ENCODE measurements at regions not wholly inside any gene's neighbourhood (a gene's known extent, or its start where the extent isn't known, plus 50 kb on each side); places are given as distances from the start of the nearest gene placed in this dataset.
"Not testable (repeated sequence)": the region's sequence is repeated elsewhere in the genome, so short reads cannot be mapped to it uniquely, and the experiment has no call there.

DNA sequence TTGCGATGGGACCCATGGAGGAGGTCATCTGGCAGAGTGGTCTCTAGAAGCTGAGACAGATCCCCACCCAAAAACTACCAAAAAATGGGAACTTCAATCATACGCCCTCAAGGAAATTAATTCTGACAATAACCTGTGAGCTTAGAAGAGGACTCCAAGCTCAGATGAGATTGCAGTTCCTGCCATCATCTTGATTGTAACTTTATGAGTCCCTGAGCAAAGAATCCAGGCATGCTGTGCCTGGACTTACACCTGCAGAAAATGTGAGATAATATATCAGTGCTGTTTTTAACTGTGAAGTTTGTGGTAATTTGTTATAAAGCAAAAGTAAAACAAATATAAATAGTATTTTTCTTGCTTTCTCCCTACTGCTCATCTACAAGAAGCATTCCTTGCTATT lies 299.6 kb upstream of the MBL2 start:
- DNase-seq (ENCODE audit: low read depth), result no peak

DNA sequence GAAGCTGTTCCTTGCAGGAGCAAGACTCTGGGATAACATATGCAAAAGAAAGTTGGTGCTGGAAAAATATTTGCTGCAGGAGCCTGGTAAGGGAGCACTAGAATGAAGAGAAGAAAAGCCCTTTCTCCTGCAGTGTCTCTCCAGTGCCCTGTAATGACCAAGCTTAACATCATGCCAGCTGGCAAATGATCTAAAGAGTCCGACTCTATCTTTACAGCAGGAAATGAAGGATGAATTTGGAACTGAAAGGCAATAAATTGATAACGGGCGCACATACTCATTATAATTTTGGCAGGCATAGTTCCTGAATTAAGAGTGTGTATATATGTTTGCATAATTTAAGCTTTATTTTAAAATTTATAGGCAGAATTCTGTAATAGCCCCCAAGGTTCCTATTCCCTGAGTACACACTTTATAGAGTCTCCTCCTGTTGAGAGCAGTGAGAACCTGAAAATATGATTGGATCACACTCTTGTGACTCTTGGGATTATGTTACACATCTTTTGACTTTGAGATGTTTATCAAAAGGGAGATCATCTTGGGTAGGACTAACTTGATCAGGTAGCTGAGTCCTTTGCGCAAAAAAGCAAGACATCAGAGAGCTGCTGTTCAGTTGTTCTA lies 299.0 kb upstream of the MBL2 start:
- DNase-seq (ENCODE audit: low read depth), result no peak

GRCh38 chr10:53069013-53069412 lies 296.4 kb upstream of the MBL2 start:
- DNase-seq (ENCODE audit: low read depth), result no peak

DNA sequence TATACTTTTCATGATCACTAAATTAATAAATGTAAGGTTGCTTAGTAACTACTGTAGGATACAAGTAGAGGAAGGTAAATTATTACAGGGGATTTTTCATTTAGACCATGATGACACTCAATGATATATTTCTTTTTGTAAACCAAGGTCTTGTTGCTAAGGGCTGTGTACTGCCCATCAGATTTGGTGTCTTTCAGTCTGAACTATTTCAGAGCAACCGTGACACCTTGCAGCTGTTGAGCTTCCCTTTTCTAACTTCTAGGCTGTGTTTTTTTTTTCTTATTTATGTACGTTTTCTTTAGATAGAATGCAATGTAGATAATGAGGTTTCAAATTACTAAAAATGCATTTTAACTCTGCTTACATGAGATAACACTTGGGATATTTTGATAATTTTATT lies 292.0 kb upstream of the MBL2 start:
- no peak for DNase-seq (ENCODE audit: low read depth)

- no peak for DNase-seq (ENCODE audit: low read depth)
These were observed 291.2 kb upstream of the MBL2 start for GRCh38 chr10:53063805-53064204.

- no peak for DNase-seq (ENCODE audit: low read depth)
These were observed 280.1 kb upstream of the MBL2 start for GRCh38 chr10:53052521-53053164.

GRCh38 chr10:53045315-53045714 lies 272.7 kb upstream of the MBL2 start:
- no peak for DNase-seq (ENCODE audit: low read depth)

DNA sequence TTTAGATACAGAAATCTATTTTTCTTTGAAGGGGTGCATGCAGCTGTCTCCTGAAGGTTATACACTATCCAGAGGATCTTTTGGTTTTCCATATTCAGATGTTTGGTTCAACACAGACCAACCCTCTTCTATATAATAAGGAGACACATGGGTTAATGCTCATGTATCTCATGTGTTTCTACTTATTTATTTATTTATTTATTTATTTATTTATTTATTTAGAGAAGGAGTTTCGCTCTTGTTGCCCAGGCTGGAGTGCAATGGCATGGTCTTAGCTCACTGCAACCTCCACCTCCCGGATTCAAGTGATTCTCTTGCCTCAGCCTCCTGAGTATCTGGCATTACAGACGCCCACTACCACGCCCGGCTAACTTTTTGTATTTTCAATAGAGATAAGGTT lies 263.2 kb upstream of the MBL2 start:
- not testable (repeated sequence) for DNase-seq (ENCODE audit: low read depth)

- DNase-seq (ENCODE audit: low read depth), result no peak
These were observed 260.8 kb upstream of the MBL2 start for GRCh38 chr10:53033396-53033795.

GRCh38 chr10:53029872-53030849 lies 257.6 kb upstream of the MBL2 start:
- not testable (repeated sequence) for DNase-seq (ENCODE audit: low read depth)

DNA sequence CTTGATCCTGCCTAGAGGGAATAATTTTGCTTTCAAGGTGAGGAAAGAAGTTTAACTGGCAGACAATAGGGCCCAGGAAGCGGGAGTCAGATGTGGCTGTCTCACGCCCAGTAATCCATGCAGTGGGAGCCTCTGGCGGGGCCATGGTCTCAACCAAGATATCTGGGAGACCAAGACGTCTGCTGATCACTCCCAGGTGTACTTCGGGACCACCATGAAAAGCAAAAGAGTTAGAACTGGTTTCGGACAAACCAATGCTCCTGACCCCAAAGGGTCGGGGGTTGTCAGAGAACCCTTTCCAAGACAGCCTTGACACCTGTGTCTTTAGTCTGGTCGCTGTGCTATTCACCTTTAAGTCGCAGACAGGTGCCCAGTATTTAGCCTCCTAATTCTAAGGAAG lies 256.9 kb upstream of the MBL2 start:
- no peak for DNase-seq (ENCODE audit: low read depth)

GRCh38 chr10:53025765-53026164 lies 253.2 kb upstream of the MBL2 start:
- DNase-seq (ENCODE audit: low read depth), result not testable (repeated sequence)

GRCh38 chr10:53025172-53025711 lies 252.7 kb upstream of the MBL2 start:
- DNase-seq (ENCODE audit: low read depth), result no peak

- DNase-seq (ENCODE audit: low read depth), result no peak
These were observed 250.8 kb upstream of the MBL2 start for GRCh38 chr10:53023411-53023810.

GRCh38 chr10:53022611-53023088 lies 250.1 kb upstream of the MBL2 start:
- no peak for DNase-seq (ENCODE audit: low read depth)

- no peak for DNase-seq (ENCODE audit: low read depth)
These were observed 240.7 kb upstream of the MBL2 start for GRCh38 chr10:53013201-53013810.

DNA sequence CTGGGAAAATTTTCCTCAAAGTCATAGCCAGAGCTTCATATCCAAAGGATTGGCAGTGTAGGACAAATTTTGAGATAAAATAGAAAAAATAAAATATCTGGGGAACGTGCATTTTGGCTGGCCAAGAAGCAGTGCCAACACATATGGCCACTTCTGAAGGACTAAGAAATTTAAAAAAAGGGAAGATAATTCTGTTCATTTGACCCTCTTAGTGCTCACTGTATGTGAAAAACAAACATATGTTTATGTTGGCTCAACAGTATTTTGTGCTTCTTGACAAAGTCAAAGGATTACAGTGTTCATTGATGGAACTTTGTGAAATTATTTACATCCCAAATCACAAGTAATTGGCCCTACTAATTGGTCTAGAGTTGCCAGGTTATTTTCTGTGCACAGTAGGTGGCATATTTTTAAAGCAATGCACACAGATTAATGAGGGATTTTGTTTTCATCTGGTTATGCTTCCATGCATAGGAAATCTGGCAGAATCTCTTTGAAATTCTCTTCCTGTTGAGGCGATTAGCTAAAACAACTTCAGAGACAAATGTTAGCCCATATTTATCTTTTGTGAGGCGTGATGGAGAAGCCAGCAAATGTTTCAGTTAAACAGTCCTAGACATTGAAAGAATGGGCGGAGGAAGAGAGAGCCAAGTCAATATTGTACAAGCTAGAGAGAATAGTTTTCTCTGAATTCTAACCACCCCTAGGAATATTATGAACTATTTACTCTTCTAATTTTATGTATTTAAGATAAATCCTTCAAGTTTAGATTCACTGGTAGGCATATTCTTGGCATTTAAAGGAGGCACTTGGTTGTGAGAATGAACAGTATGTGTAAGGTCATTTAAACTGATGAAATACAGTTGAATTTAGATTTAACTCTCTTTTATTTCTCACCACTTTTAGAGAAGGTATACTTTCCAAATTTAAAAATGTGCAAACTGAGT lies 237.7 kb upstream of the MBL2 start:
- DNase-seq (ENCODE audit: low read depth), result no peak

- DNase-seq (ENCODE audit: low read depth), result no peak
These were observed 234.9 kb upstream of the MBL2 start for GRCh38 chr10:53007527-53007842.

- DNase-seq (ENCODE audit: low read depth), result no peak
These were observed 234.3 kb upstream of the MBL2 start for GRCh38 chr10:53006663-53007526.
